Esophagus squamous epithelium (tissue), 4 donors: ENCODE measurements at regions not wholly inside any gene's neighbourhood (a gene's known extent, or its start where the extent isn't known, plus 50 kb on each side); places are given as distances from the start of the nearest gene placed in this dataset.

ENCODE experiments used
- CTCF ChIP-seq, 6 experiments: fragments of 450-650 bp in 4 of 6; fragments of 200-600 bp in 2 of 6; sonication (generic) in 2 of 6; IDR thresholded peaks; one replicate each; pipeline ENCODE4 v1.5.1; 2016 to 2019; ENCODE audit warnings: antibody characterized with exemption in 6 of 6, mild to moderate bottlenecking in 4 of 6, moderate library complexity in 4 of 6
- POLR2A ChIP-seq, 4 donors: fragments of 450-650 bp; IDR thresholded peaks; one replicate each; pipeline ENCODE4 v1.6.1; 2017; ENCODE audit warnings: antibody characterized with exemption in 4 of 4, mild to moderate bottlenecking in 4 of 4, moderate library complexity in 3 of 4

GRCh38 chr11:37512156-37512780, 914.2 kb upstream of the RAG2 start:
- TF ChIP-seq CTCF (IDR thresholded peaks at IDR 0.05): no peak
- no peak for TF ChIP-seq POLR2A (IDR thresholded peaks at IDR 0.05)
